Hematopoietic multipotent progenitor cell treated with erythropoietin and hydrocortisone succinate and interleukin-3 and kit ligand, for 17 days (in vitro differentiated cells): ENCODE measurements at regions not wholly inside any gene's neighbourhood (a gene's known extent, or its start where the extent isn't known, plus 50 kb on each side); places are given as distances from the start of the nearest gene placed in this dataset.

ENCODE experiments used
- DNase-seq: peaks from one replicate; pipeline ENCODE4 v3.0.0-alpha.2; 2015; ENCODE audit warnings: low spot score

DNA sequence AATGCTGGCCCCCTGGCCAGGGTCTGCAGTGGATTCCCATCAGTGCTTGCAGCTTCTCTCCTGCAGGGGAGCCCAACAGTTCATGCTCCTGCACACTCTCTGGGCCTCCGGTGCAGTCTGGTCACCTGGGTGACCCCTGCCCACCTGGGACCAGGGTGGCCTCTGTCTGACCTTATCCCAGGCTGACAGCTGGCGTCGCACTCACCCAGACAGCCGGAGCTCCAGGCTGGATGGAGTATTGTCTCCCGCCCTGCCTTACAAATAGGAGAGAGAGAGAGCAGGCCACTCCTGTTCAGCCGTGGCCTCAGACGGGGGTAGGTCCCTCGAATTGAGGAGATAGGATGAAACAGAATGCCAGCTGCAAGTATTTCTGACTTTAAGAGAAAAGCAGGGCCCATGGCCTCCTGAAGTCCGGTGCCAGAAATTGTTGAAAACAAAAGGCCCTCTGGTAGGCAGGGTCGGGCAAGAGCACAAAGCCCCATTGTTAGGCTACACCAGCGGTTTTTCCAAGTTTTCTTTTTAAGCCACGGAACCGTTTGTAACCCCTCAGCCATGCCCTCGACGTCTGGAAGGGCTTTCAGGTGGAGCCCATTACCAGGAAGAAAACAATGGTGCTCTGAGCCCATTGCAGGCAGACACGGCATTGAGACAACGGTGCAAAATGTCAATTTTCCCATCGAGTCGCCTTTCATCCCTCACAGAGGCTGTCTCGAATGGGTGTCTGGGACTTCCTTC, 258.4 kb downstream of the BCL11A start:
- no peak for DNase-seq

GRCh38 chr2:60292242-60292641, 261.2 kb downstream of the BCL11A start:
- DNase-seq: no peak

DNA sequence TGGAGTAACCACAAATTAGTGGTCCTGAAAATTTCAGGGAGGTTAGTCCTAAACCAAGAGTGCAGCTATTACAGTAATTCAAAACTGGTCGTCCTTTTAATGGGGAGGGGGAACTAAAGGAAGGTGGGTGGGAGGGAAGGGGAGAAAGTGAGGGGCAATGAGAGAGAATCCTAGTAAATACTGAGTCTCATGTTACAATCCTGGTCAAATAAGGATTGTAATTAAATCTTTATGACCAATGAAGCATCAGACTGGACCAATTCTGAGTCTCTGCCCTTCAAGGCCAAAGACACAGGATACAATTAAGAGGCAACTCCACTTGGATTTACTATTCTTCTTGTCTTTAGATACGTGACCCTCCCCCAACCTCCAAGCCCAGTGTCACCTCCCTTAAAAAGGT, 262.9 kb downstream of the BCL11A start:
- no peak for DNase-seq

GRCh38 chr2:60285626-60286316, 267.7 kb downstream of the BCL11A start:
- no peak for DNase-seq

DNA sequence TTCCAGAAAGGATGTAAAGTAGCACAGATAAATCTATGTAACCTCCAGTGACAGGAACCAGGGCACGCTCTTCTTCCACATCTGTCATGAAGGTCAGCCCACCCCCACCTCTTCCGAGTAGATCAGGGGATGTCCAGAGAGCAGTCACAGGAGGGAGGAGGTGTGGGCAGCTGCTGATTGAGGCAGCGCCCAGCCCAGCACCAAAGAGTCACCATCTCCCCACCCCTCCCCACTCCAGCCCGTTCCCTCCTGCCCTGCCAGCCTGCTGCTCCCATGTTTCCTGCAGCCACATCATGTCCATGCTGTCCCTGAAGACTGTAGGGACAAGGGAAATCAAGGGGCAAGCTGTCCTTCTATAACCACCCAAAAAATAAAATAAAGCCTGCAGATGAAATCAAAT, 269.8 kb downstream of the BCL11A start:
- DNase-seq: no peak

GRCh38 chr2:60282886-60283285, 270.6 kb downstream of the BCL11A start:
- no peak for DNase-seq

- DNase-seq: no peak
These were observed 271.7 kb downstream of the BCL11A start for GRCh38 chr2:60281730-60282129.

GRCh38 chr2:60280238-60280637, 273.2 kb downstream of the BCL11A start:
- no peak for DNase-seq

- no peak for DNase-seq
These were observed 274.5 kb downstream of the BCL11A start for GRCh38 chr2:60278906-60279305.

- DNase-seq: no peak
These were observed 277.5 kb downstream of the BCL11A start for GRCh38 chr2:60275958-60276357.

DNA sequence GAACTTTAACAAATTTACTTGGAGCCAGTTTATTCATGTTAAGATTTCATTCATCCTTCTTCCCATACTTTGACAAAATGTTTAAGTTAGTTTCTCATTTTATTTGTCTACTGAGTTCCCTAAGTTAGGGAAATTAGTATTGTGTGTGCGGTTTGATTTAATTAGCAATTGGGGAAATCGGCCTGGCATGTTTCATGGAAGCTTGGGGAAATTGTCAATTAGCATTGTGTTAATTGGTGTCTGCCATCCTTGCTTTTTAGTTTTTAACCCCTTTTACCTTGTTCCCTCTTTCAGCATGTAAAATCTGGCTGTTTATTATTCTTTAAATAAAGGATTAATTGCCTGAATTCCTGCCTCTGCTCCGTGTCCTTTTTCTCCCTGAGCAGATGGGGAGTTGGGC, 279.6 kb downstream of the BCL11A start:
- no peak for DNase-seq

- no peak for DNase-seq
These were observed 281.7 kb downstream of the BCL11A start for GRCh38 chr2:60271713-60272112.

DNA sequence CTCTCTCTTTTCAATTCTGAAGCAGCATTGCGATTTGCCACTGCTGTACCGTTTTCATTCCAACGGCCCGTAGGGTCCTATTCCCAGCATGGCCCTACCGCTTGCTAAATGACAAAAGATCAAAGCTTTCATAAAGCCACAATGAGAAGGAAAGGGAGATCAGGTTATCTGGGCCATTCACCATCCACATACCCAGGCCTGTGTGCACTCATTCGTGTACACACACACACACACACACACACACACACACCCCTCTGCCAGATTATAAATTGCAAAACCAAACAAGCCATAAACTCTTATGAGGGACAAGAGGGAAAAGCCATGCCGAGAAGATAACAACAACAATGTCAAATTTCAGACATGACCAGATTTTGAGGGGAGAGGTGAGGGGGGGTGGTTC, 282.3 kb downstream of the BCL11A start:
- DNase-seq: no peak

GRCh38 chr2:60268661-60269060, 284.8 kb downstream of the BCL11A start:
- DNase-seq: no peak

DNA sequence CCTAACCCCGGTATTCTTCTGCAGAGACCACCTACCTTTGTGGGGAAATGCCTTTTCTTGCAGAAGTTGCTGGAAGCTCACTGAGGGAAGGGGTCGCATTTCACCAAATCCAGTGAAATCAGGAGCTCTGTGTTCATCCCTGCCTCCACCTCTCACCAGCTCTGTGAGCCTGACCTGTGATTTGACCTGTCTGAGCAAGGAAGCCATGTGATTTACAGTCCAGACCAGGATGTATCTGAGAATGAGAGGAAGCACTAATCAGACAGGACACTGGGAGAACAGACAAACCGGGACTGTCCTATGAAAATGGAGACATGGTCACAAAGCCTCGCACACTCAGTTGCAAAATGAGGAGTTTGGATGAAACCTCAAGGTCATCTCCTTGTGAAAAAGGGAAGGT, 285.4 kb downstream of the BCL11A start:
- DNase-seq: no peak

DNA sequence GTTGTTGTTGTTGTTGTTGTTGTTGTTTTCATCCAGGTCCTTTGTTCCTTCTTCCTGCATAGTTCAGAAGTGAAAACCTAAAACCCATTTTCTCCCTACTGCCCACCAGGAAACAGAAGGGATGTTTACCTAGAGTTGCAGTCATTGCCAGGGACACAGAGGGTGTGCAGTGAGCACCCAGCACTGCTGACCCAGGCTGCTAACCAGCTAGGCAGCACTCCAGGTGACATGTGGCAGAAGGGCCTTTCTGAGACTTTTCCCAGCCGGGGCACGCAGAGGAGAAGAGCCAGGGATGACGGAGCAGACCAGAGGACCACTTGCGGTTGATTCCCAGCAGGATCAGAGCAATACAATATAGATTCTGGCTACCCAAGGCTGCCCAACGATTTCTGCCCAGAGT, 286.3 kb downstream of the BCL11A start:
- no peak for DNase-seq

- DNase-seq: no peak
These were observed 291.3 kb downstream of the BCL11A start for GRCh38 chr2:60262178-60262577.

DNA sequence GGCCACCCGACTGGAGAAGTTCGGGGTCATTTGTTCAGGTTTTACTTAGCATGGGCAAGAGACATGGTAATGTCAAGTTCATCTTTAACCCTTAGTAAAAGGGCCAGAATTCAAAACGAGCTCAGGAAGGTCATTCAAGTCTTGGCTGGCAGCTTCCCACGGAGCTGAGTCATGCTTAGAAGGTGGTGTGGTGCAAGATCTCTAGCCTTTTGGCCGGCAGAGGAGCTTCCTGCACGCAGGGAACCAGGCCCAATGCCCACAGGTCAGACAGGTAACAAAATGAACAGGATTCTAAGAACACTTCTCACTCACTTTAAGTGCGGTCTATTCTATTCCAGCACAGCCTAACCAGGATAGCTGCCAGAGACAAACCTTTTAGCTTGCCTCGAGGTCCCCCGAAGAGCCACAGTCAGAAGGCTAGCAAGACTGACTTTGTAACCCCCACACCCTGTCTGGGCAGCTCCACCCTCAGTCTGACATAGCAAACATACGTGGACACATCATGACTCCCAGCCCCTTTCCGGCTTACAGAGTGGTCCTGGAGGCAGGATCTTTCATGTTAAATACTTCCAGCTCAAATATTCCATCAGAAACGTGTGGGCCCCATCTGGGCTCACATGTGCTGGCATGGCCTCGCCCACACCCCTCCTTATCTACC, 292.7 kb downstream of the BCL11A start:
- DNase-seq: no peak

- DNase-seq: no peak
These were observed 293.7 kb downstream of the BCL11A start for GRCh38 chr2:60259781-60260180.

GRCh38 chr2:60252581-60253150, 300.8 kb downstream of the BCL11A start:
- no peak for DNase-seq

GRCh38 chr2:60251247-60251646, 302.2 kb downstream of the BCL11A start:
- no peak for DNase-seq

GRCh38 chr2:60249879-60250278, 303.6 kb downstream of the BCL11A start:
- DNase-seq: no peak

GRCh38 chr2:60247471-60247870, 306.0 kb downstream of the BCL11A start:
- no peak for DNase-seq
